ENCODE measurements at regions not wholly inside any gene's neighbourhood (a gene's known extent, or its start where the extent isn't known, plus 50 kb on each side); places are given as distances from the start of the nearest gene placed in this dataset.

- TF ChIP-seq, protein P1, sequence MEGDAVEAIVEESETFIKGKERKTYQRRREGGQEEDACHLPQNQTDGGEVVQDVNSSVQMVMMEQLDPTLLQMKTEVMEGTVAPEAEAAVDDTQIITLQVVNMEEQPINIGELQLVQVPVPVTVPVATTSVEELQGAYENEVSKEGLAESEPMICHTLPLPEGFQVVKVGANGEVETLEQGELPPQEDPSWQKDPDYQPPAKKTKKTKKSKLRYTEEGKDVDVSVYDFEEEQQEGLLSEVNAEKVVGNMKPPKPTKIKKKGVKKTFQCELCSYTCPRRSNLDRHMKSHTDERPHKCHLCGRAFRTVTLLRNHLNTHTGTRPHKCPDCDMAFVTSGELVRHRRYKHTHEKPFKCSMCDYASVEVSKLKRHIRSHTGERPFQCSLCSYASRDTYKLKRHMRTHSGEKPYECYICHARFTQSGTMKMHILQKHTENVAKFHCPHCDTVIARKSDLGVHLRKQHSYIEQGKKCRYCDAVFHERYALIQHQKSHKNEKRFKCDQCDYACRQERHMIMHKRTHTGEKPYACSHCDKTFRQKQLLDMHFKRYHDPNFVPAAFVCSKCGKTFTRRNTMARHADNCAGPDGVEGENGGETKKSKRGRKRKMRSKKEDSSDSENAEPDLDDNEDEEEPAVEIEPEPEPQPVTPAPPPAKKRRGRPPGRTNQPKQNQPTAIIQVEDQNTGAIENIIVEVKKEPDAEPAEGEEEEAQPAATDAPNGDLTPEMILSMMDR (conservative IDR thresholded peaks at IDR 0.05; ENCODE audit: low read length), result no peak
- no peak for TF ChIP-seq EZH2phosphoT487 (IDR thresholded peaks at IDR 0.05; ENCODE audit: borderline replicate concordance)
These were observed 93.9 kb upstream of the AMN1 start for GRCh38 chr12:31822761-31823160.

All from Loucy (cell line).